Cardiac fibroblast (primary cell): ENCODE measurements at regions not wholly inside any gene's neighbourhood (a gene's known extent, or its start where the extent isn't known, plus 50 kb on each side); places are given as distances from the start of the nearest gene placed in this dataset.

ENCODE experiments used
- DNase-seq, 2 donors: peaks; one replicate each; pipeline versions ENCODE4 v3.0.0 to v3.0.0-alpha.2; 2010; ENCODE audit warnings: low read depth in 2 of 2
- H3K4me3 ChIP-seq, 2 donors: replicated peaks in 1 of 2; 1 replicate in 1 of 2; 2 replicates in 1 of 2; pipeline ENCODE4 v1.5.1; 2011; ENCODE audit warnings: low read depth in 2 of 2, low read length in 2 of 2, mild to moderate bottlenecking in 2 of 2, moderate library complexity in 1 of 2
- TF ChIP-seq, protein P1 (sequence below): IDR thresholded peaks from one replicate; pipeline ENCODE4 v1.5.1; 2011; ENCODE audit warnings: low read depth, mild to moderate bottlenecking, low read length, inconsistent platforms

DNA sequence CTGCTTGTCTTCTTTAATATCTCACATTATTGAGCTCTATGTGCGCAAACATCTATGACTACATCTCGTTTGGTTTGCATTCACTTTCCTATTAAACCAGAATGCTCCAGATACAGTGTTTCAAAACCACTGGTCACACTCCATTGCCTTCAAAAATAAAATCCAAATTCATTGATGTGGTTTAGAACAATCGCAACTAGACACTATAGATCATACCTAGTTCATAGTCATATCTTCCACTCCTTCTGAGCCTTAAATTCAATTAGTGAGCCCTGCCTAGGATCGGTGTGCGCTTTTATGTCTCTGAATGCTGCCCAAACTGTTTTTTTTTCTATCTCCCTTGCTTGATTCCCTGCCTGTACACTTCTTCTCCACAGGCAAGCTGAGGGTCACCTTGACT is 238.5 kb upstream of the RGPD4 start:
- H3K4me3 ChIP-seq = no peak overlapping the region
- no peak for DNase-seq
- TF ChIP-seq, protein P1, sequence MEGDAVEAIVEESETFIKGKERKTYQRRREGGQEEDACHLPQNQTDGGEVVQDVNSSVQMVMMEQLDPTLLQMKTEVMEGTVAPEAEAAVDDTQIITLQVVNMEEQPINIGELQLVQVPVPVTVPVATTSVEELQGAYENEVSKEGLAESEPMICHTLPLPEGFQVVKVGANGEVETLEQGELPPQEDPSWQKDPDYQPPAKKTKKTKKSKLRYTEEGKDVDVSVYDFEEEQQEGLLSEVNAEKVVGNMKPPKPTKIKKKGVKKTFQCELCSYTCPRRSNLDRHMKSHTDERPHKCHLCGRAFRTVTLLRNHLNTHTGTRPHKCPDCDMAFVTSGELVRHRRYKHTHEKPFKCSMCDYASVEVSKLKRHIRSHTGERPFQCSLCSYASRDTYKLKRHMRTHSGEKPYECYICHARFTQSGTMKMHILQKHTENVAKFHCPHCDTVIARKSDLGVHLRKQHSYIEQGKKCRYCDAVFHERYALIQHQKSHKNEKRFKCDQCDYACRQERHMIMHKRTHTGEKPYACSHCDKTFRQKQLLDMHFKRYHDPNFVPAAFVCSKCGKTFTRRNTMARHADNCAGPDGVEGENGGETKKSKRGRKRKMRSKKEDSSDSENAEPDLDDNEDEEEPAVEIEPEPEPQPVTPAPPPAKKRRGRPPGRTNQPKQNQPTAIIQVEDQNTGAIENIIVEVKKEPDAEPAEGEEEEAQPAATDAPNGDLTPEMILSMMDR = no peak

DNA sequence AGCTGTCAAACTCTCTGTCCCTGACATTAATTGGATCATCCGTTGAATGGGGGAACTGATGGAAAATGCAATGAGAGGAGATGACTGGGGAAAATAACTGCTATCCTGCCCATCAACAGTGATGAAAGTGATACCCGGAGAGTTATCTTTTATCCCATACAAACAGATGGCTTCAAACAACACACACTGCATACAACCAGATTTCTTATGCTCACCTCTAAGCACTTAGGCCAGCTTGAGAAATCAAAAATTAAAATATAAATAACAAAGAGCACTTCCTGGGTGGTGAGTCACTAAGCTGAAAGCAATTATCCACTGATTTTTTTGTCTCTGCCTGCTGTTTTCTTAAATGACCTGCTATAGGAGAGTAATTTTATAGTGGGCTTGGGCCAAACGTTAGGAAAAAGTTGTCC is 237.6 kb upstream of the RGPD4 start:
- DNase-seq = peak; percentile 16 to 45
- no peak overlapping the region for H3K4me3 ChIP-seq
- TF ChIP-seq, protein P1 = no peak

DNA sequence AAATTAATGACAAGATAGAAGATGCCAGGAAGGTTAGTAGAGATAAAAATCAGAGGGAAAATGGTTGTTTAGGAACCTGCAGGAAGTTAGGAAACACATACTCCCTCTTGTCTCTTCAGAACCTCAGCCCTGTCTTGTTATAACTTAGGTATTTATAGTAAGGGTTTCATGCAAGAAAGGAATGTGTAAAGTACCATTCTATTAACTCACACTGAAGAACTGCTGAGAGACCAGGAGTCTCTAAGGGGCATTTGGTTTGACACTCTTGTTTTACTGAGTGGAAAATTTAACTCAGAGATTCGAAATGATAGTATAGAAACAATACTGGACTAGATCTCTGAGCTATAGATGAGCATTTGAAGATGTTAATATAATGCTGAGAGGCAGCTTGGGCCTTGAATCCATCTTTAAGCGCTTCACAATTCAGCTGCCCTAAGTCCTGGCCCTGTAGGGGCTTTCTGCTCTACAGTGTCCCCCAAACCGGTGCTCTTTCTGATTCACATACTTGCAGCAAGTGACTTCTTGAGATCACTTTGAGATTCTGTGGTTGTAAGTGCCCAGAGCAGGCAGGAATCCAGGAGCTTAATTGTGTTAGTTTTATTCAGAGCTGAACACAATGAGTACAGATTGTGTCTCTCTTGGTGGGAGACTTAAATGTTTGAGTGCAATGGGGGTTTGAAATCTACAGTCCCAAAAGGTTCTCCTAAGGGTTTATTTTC is 235.0 kb upstream of the RGPD4 start:
- no peak overlapping the region for H3K4me3 ChIP-seq
- DNase-seq = peak; percentile 12 to 51
- TF ChIP-seq, protein P1 = no peak

DNA sequence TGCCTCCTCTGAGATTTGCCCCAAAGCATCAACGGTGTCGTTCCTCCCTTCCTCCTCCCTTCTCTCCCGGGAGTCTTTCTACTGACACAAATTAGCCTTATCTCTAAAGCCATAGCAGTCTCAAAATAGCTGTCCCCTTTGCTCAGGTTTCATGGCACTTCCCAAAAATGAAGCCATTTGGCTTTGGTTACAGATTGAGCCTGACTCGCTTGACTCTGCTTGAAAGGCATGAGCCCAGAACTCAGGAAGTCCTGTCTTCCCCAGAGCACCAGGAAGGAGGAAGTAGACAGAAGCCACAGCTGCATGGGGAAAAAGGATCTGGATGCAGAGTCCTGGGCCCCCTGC is 234.4 kb upstream of the RGPD4 start:
- H3K4me3 ChIP-seq = no peak overlapping the region
- TF ChIP-seq, protein P1 = no peak
- DNase-seq = no peak

DNA sequence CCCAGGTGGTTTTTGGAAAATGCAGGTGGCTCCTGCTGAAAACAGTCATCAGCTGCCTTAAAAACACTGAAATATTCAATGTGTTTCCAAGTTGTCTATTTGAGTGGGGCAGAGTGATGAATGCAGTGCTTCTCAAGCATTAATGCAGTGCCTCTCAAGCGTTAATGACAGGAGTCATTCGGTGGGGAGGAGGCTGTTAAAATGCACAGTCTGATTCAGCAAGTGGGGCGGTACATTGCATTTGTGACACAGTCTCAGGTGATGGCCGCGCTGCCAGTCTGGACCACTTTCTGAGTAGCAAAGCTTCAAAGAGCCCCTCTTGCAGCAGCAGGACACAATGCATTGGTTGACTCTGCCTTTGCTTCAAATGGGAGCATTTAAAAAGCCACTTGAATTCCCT is 231.4 kb upstream of the RGPD4 start:
- no peak overlapping the region for H3K4me3 ChIP-seq
- TF ChIP-seq, protein P1 = no peak
- no peak for DNase-seq

DNA sequence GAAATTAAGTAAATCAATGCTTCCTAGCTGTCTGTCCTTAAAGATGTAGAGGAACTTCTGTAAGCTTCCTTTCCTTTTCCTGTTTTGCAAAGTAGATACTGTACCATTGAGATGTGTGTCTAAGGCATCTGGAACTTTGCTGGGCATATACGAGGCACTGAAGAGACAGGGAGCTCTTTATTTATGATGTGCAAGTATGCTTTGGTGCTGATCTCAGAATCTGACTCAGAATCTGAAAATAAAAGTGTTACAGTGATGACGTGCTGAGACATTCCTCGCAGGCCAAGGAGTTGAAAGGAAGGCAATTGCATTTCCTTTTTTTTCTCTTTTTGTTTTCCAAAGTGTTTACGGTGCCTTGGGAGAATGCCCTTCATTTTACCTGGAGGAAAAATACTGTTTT is 230.9 kb upstream of the RGPD4 start:
- H3K4me3 ChIP-seq = no peak overlapping the region
- peak; percentile 47 to 76 for DNase-seq
- TF ChIP-seq, protein P1 = no peak

DNA sequence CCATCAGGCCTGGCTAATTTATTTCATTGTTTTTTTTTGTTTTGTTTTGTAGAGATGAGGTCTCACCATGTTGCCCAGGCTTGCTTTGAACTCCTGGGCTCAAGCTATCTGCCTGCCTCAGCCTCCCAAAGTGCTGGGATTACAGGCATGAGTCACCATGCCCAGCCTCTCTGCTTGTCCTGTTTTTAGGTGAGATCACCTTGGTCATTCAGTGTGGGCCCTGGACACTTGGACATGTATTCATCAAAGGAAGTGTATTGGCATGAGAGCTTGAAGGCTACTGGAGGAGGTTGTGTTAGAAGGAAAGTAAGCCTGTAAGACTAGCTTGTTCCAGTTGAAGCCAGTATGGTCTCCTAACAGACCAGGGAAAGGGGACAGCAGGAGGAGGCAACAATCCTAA is 229.2 kb upstream of the RGPD4 start:
- TF ChIP-seq, protein P1 = no peak
- no peak for DNase-seq
- H3K4me3 ChIP-seq = no peak overlapping the region
